Thyroid gland (tissue), 4 donors: ENCODE measurements at regions not wholly inside any gene's neighbourhood (a gene's known extent, or its start where the extent isn't known, plus 50 kb on each side); places are given as distances from the start of the nearest gene placed in this dataset.
A peak's percentile ranks its signal among the peaks of the same experiment; 100 is the strongest.

Experiments used
- DNase-seq, 2 donors: peaks; one replicate each; pipeline ENCODE4 v3.0.0-alpha.2; 2019
- H3K27ac ChIP-seq, 3 donors: fragments of 200-600 bp; sonication (generic); 1 replicate in 2 of 3; 2 replicates in 1 of 3; pipeline ENCODE4 v1.5.1; 2016 to 2019; ENCODE audit warnings: mild to moderate bottlenecking in 1 of 3, moderate library complexity in 1 of 3
- H3K27me3 ChIP-seq: fragments of 200-600 bp; sonication (generic); one replicate; pipeline ENCODE4 v1.5.1; 2019
- H3K36me3 ChIP-seq, 2 donors: fragments of 200-600 bp; sonication (generic); one replicate each; pipeline ENCODE4 v1.5.1; 2016 to 2019
- H3K4me1 ChIP-seq, 2 donors: fragments of 200-600 bp; sonication (generic); one replicate each; pipeline ENCODE4 v1.5.1; 2017 to 2019
- H3K4me3 ChIP-seq, 3 donors: fragments of 200-600 bp; sonication (generic); replicated peaks in 1 of 3; 1 replicate in 2 of 3; 2 replicates in 1 of 3; pipeline ENCODE4 v1.5.1; 2016; ENCODE audit warnings: mild to moderate bottlenecking in 1 of 3
- H3K9me3 ChIP-seq: fragments of 200-600 bp; sonication (generic); one replicate; pipeline ENCODE4 v1.5.1; 2017
- POLR2A ChIP-seq, 2 donors: fragments of 450-650 bp; IDR thresholded peaks; one replicate each; pipeline ENCODE4 v1.6.1; 2017; ENCODE audit warnings: antibody characterized with exemption in 2 of 2, mild to moderate bottlenecking in 2 of 2, moderate library complexity in 1 of 2
- WGBS, 2 donors: methylation state at CpG; one replicate each; pipeline ENCODE4 v1.1.5; 2017; 5-methylcytosine and 5-hydroxymethylcytosine counted together
- intact Hi-C: fragments of 100-400 bp; cut with DNase I; formaldehyde crosslinking; loops from one replicate; pipeline ENCODE4 v1.15.1; 2023
- TF ChIP-seq, protein P1 (sequence below), 6 experiments: fragments of 200-600 bp in 3 of 6; fragments of 450-650 bp in 3 of 6; sonication (generic) in 3 of 6; IDR thresholded peaks; one replicate each; pipeline ENCODE4 v1.5.1; 2016 to 2019; ENCODE audit warnings: antibody characterized with exemption in 6 of 6, mild to moderate bottlenecking in 2 of 6, inconsistent platforms in 1 of 6, moderate library complexity in 1 of 6

- Histone ChIP-seq H3K36me3 (no peaks in the 10 kb centered on the region), H3K27me3 (no peaks in the 10 kb centered on the region), H3K4me3 (no peak overlapping the region), H3K27ac (no peak overlapping the region), H3K9me3 (no peaks in the 10 kb centered on the region), H3K4me1 (no peaks in the 10 kb centered on the region)
- no peak for TF ChIP-seq POLR2A (IDR thresholded peaks at IDR 0.05)
- TF ChIP-seq, protein P1, sequence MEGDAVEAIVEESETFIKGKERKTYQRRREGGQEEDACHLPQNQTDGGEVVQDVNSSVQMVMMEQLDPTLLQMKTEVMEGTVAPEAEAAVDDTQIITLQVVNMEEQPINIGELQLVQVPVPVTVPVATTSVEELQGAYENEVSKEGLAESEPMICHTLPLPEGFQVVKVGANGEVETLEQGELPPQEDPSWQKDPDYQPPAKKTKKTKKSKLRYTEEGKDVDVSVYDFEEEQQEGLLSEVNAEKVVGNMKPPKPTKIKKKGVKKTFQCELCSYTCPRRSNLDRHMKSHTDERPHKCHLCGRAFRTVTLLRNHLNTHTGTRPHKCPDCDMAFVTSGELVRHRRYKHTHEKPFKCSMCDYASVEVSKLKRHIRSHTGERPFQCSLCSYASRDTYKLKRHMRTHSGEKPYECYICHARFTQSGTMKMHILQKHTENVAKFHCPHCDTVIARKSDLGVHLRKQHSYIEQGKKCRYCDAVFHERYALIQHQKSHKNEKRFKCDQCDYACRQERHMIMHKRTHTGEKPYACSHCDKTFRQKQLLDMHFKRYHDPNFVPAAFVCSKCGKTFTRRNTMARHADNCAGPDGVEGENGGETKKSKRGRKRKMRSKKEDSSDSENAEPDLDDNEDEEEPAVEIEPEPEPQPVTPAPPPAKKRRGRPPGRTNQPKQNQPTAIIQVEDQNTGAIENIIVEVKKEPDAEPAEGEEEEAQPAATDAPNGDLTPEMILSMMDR (IDR thresholded peaks at IDR 0.05) = no peak
- intact Hi-C loops = no loop called here
- DNase-seq = peak in 1 of 2 donors; percentile 20
- WGBS, 2 donors = 68 to 76% methylated on average over 6 to 7 of the region's 7 CpGs
Measured at GRCh38 chr22:47553436-47553835, 791.0 kb downstream of the TBC1D22A start.

GRCh38 chr22:47552541-47553205 lies 790.2 kb downstream of the TBC1D22A start:
- Histone ChIP-seq H3K4me3 (no peak overlapping the region), H3K27me3 (no peaks in the 10 kb centered on the region), H3K9me3 (no peaks in the 10 kb centered on the region), H3K27ac (no peak overlapping the region), H3K4me1 (no peaks in the 10 kb centered on the region), H3K36me3 (no peaks in the 10 kb centered on the region)
- TF ChIP-seq POLR2A (IDR thresholded peaks at IDR 0.05) = no peak
- TF ChIP-seq, protein P1 (IDR thresholded peaks at IDR 0.05) = no peak
- no peak for DNase-seq
- 89% methylated on average over 16 of the region's 16 CpGs for WGBS, 2 donors
- intact Hi-C loops = no loop called here

GRCh38 chr22:47552024-47552423 lies 789.6 kb downstream of the TBC1D22A start:
- no peak for TF ChIP-seq POLR2A (IDR thresholded peaks at IDR 0.05)
- TF ChIP-seq, protein P1 (IDR thresholded peaks at IDR 0.05) = no peak
- no peaks in the 10 kb centered on the region for H3K4me1 ChIP-seq
- WGBS, 2 donors = 66 to 83% methylated on average over 3 of the region's 3 CpGs
- H3K27ac ChIP-seq = no peak overlapping the region
- H3K9me3 ChIP-seq = no peaks in the 10 kb centered on the region
- intact Hi-C loops = no loop called here
- no peaks in the 10 kb centered on the region for H3K36me3 ChIP-seq
- no peaks in the 10 kb centered on the region for H3K27me3 ChIP-seq
- no peak overlapping the region for H3K4me3 ChIP-seq
- DNase-seq = no peak

DNA sequence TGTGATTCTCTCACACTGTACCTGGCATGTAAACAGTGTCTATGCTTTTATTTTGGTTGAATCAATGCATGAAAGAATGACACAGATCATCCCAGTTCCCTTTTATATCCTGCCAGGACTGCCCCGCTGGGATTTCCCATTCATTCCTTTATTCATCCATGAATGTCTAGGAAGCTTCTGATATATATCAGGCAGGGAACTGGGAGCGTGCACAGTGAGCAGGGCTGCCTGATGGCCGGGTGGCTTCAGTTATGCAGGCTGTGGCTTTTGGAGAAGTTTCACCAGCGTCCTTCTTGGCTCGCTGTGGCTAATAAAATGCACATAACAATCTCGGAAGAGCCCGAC lies 789.0 kb downstream of the TBC1D22A start:
- 84 to 95% methylated on average over 7 of the region's 7 CpGs for WGBS, 2 donors
- intact Hi-C loops = no loop called here
- no peak overlapping the region for H3K4me3 ChIP-seq

More for the DNA sequence above, 789.0 kb downstream of the TBC1D22A start:
- Histone ChIP-seq H3K4me1 (no peaks in the 10 kb centered on the region), H3K27ac (no peak overlapping the region), H3K9me3 (no peaks in the 10 kb centered on the region), H3K36me3 (no peaks in the 10 kb centered on the region), H3K27me3 (no peaks in the 10 kb centered on the region)
- no peak for TF ChIP-seq POLR2A (IDR thresholded peaks at IDR 0.05)
- TF ChIP-seq, protein P1 (IDR thresholded peaks at IDR 0.05) = no peak
- DNase-seq = no peak
